Thyroid gland (tissue), 4 donors: ENCODE measurements at regions not wholly inside any gene's neighbourhood (a gene's known extent, or its start where the extent isn't known, plus 50 kb on each side); places are given as distances from the start of the nearest gene placed in this dataset.
A peak's percentile ranks its signal among the peaks of the same experiment; 100 is the strongest.

ENCODE experiments used
- DNase-seq, 2 donors: peaks; one replicate each; pipeline ENCODE4 v3.0.0-alpha.2; 2019
- H3K27ac ChIP-seq, 3 donors: fragments of 200-600 bp; sonication (generic); 1 replicate in 2 of 3; 2 replicates in 1 of 3; pipeline ENCODE4 v1.5.1; 2016 to 2019; ENCODE audit warnings: mild to moderate bottlenecking in 1 of 3, moderate library complexity in 1 of 3
- H3K27me3 ChIP-seq: fragments of 200-600 bp; sonication (generic); one replicate; pipeline ENCODE4 v1.5.1; 2019
- H3K36me3 ChIP-seq, 2 donors: fragments of 200-600 bp; sonication (generic); one replicate each; pipeline ENCODE4 v1.5.1; 2016 to 2019
- H3K4me1 ChIP-seq, 2 donors: fragments of 200-600 bp; sonication (generic); one replicate each; pipeline ENCODE4 v1.5.1; 2017 to 2019
- H3K4me3 ChIP-seq, 3 donors: fragments of 200-600 bp; sonication (generic); replicated peaks in 1 of 3; 1 replicate in 2 of 3; 2 replicates in 1 of 3; pipeline ENCODE4 v1.5.1; 2016; ENCODE audit warnings: mild to moderate bottlenecking in 1 of 3
- H3K9me3 ChIP-seq: fragments of 200-600 bp; sonication (generic); one replicate; pipeline ENCODE4 v1.5.1; 2017
- POLR2A ChIP-seq, 2 donors: fragments of 450-650 bp; IDR thresholded peaks; one replicate each; pipeline ENCODE4 v1.6.1; 2017; ENCODE audit warnings: antibody characterized with exemption in 2 of 2, mild to moderate bottlenecking in 2 of 2, moderate library complexity in 1 of 2
- WGBS, 2 donors: methylation state at CpG; one replicate each; pipeline ENCODE4 v1.1.5; 2017; 5-methylcytosine and 5-hydroxymethylcytosine counted together
- intact Hi-C: fragments of 100-400 bp; cut with DNase I; formaldehyde crosslinking; loops from one replicate; pipeline ENCODE4 v1.15.1; 2023
- TF ChIP-seq, protein P1 (sequence below), 6 experiments: fragments of 200-600 bp in 3 of 6; fragments of 450-650 bp in 3 of 6; sonication (generic) in 3 of 6; IDR thresholded peaks; one replicate each; pipeline ENCODE4 v1.5.1; 2016 to 2019; ENCODE audit warnings: antibody characterized with exemption in 6 of 6, mild to moderate bottlenecking in 2 of 6, inconsistent platforms in 1 of 6, moderate library complexity in 1 of 6

- intact Hi-C loops: no loop called here
- Histone ChIP-seq H3K27me3 (no peaks in the 10 kb centered on the region), H3K36me3 (no peaks in the 10 kb centered on the region), H3K4me3 (no peak overlapping the region), H3K9me3 (no peaks in the 10 kb centered on the region), H3K27ac (no peak overlapping the region), H3K4me1 (no peaks in the 10 kb centered on the region)
- TF ChIP-seq, protein P1, sequence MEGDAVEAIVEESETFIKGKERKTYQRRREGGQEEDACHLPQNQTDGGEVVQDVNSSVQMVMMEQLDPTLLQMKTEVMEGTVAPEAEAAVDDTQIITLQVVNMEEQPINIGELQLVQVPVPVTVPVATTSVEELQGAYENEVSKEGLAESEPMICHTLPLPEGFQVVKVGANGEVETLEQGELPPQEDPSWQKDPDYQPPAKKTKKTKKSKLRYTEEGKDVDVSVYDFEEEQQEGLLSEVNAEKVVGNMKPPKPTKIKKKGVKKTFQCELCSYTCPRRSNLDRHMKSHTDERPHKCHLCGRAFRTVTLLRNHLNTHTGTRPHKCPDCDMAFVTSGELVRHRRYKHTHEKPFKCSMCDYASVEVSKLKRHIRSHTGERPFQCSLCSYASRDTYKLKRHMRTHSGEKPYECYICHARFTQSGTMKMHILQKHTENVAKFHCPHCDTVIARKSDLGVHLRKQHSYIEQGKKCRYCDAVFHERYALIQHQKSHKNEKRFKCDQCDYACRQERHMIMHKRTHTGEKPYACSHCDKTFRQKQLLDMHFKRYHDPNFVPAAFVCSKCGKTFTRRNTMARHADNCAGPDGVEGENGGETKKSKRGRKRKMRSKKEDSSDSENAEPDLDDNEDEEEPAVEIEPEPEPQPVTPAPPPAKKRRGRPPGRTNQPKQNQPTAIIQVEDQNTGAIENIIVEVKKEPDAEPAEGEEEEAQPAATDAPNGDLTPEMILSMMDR (IDR thresholded peaks at IDR 0.05): no peak
- TF ChIP-seq POLR2A (IDR thresholded peaks at IDR 0.05): no peak
- WGBS, 2 donors: 86 to 90% methylated on average over 3 of the region's 3 CpGs
- no peak for DNase-seq
These were observed 458.4 kb downstream of the SHISA9 start for GRCh38 chr16:13359835-13360234.

DNA sequence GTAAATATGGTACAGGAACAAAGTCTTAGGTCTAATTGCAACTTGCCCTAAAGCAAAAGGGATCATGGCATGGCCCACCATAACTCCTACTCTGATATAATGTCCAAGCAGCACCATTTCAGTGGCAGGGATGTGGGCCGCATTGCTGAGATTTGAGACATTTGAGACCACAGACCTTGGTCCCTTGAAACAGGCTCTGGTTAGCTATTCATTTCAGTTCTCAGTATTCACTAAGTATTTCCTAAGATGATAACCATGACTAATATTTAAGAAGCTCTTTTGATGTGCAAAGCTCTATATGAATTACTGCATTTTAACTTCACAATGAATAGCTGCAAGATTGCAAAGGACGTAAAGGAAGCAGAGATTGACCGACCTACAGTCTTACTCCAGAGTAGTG is 471.0 kb downstream of the SHISA9 start:
- no peak overlapping the region for H3K27ac ChIP-seq
- H3K4me3 ChIP-seq: no peak overlapping the region
- intact Hi-C loops: no loop called here
- no peaks in the 10 kb centered on the region for H3K27me3 ChIP-seq
- H3K4me1 ChIP-seq: no peaks in the 10 kb centered on the region
- H3K9me3 ChIP-seq: no peaks in the 10 kb centered on the region
- no peak for DNase-seq
- no peaks in the 10 kb centered on the region for H3K36me3 ChIP-seq
- TF ChIP-seq, protein P1 (IDR thresholded peaks at IDR 0.05): no peak
- no peak for TF ChIP-seq POLR2A (IDR thresholded peaks at IDR 0.05)
- 89 to 96% methylated on average over 3 of the region's 3 CpGs for WGBS, 2 donors

DNA sequence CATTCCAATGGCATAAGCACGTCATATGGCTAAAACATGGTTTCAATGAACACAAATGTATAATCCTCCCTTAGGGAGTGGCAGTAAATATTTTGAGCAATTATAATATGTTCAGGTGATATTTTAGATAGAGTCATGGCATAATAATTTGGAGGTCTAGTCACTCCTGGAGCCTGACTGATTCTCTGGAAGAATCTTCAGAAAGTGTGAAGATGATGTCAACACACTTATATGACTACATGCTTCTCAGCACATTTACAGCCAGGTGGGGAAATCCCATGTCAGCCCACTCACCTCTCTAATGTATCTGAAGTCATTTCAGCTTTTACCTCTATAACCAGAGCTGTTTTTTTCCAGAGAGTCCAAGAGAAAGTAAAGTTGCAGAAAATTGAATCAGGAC is 474.8 kb downstream of the SHISA9 start:
- WGBS, 2 donors: 85% methylated on average over 1 of the region's 1 CpG
- intact Hi-C loops: no loop called here
- no peaks in the 10 kb centered on the region for H3K9me3 ChIP-seq
- no peaks in the 10 kb centered on the region for H3K27me3 ChIP-seq
- H3K4me1 ChIP-seq: no peaks in the 10 kb centered on the region
- H3K27ac ChIP-seq: no peak overlapping the region
- no peaks in the 10 kb centered on the region for H3K36me3 ChIP-seq
- no peak for TF ChIP-seq POLR2A (IDR thresholded peaks at IDR 0.05)
- TF ChIP-seq, protein P1 (IDR thresholded peaks at IDR 0.05): no peak
- DNase-seq: no peak
- H3K4me3 ChIP-seq: no peak overlapping the region

- no peaks in the 10 kb centered on the region for H3K27me3 ChIP-seq
- TF ChIP-seq POLR2A (IDR thresholded peaks at IDR 0.05): no peak
- TF ChIP-seq, protein P1 (IDR thresholded peaks at IDR 0.05): no peak
- H3K36me3 ChIP-seq: no peaks in the 10 kb centered on the region
- no peak overlapping the region for H3K4me3 ChIP-seq
- 83 to 92% methylated on average over 3 of the region's 3 CpGs for WGBS, 2 donors
- no peaks in the 10 kb centered on the region for H3K9me3 ChIP-seq
- DNase-seq: no peak
- H3K27ac ChIP-seq: no peak overlapping the region
- no peaks in the 10 kb centered on the region for H3K4me1 ChIP-seq
- intact Hi-C loops: no loop called here
These were observed 475.7 kb downstream of the SHISA9 start for GRCh38 chr16:13377143-13377542.

- intact Hi-C loops: no loop called here
- 69 to 81% methylated on average over 2 of the region's 2 CpGs for WGBS, 2 donors
- Histone ChIP-seq H3K27me3 (no peaks in the 10 kb centered on the region), H3K4me3 (no peak overlapping the region), H3K27ac (no peak overlapping the region), H3K4me1 (no peaks in the 10 kb centered on the region), H3K36me3 (no peaks in the 10 kb centered on the region), H3K9me3 (no peaks in the 10 kb centered on the region)
- peak in 1 of 2 donors; percentile 10 for DNase-seq
- no peak for TF ChIP-seq POLR2A (IDR thresholded peaks at IDR 0.05)
- TF ChIP-seq, protein P1 (IDR thresholded peaks at IDR 0.05): peak in 1 of 6 experiments; percentile 8
These were observed 476.8 kb downstream of the SHISA9 start for GRCh38 chr16:13378151-13378550.
